Endothelial cell of umbilical vein (primary cell): ENCODE measurements at regions not wholly inside any gene's neighbourhood (a gene's known extent, or its start where the extent isn't known, plus 50 kb on each side); places are given as distances from the start of the nearest gene placed in this dataset.

Experiments
- BruUV-seq: library from RNA; stranded (reverse); fragments of 400-500 nt; replicated peaks from 2 replicates; lab custom pipeline; 2021; lab: Mats Ljungman, UMichigan
- CTCF ChIA-PET: fragments of 300-600, 350-600 bp; sonication (Branson Sonifier 250); formaldehyde crosslinking; loops from one replicate; lab custom pipeline; 2021; ENCODE audit warnings: antibody characterized with exemption, inconsistent platforms; lab: Charles Lee
- POLR2A ChIA-PET: fragments of 300-600, 350-600 bp; sonication (Branson Sonifier 250); formaldehyde crosslinking; loops from one replicate; lab custom pipeline; 2021; ENCODE audit warnings: antibody characterized with exemption, inconsistent platforms; lab: Charles Lee
- DNase-seq: peaks from one replicate; pipeline ENCODE4 v3.0.0-alpha.2; 2011; ENCODE audit warnings: low read depth, low spot score
- FAIRE-seq: peaks from 2 replicates; lab custom pipeline; 2011; peaks lifted over from hg19 to GRCh38; lab: Jason Lieb, UNC
- H2AFZ ChIP-seq: 2 replicates; pipeline ENCODE4 v1.6.0; 2012; ENCODE audit warnings: low read depth, low read length, control low read depth, inconsistent platforms
- H3K27ac ChIP-seq: 2 replicates; pipeline ENCODE4 v1.5.1; 2011; ENCODE audit warnings: low read depth, mild to moderate bottlenecking, control low read depth, low read length, moderate library complexity; ENCODE audit not compliant: insufficient read depth
- H3K27me3 ChIP-seq, 2 experiments: 2 replicates each; pipeline versions ENCODE4 v1.6.0 to v1.6.1; 2011; ENCODE audit warnings: low read length in 2 of 2, mixed read lengths in 1 of 2; ENCODE audit not compliant: control insufficient read depth in 2 of 2, insufficient read depth in 2 of 2
- H3K36me3 ChIP-seq, 2 experiments: 2 replicates in 1 of 2; 3 replicates in 1 of 2; pipeline ENCODE4 v1.5.1; 2011; ENCODE audit warnings: low read length in 2 of 2, mild to moderate bottlenecking in 1 of 2, moderate library complexity in 1 of 2; ENCODE audit not compliant: control insufficient read depth in 2 of 2, insufficient read depth in 2 of 2; ENCODE audit errors: extremely low read depth in 1 of 2
- H3K4me1 ChIP-seq: 3 replicates; pipeline ENCODE4 v1.5.1; 2011; ENCODE audit warnings: mild to moderate bottlenecking, low read length; ENCODE audit not compliant: control insufficient read depth, insufficient read depth; ENCODE audit errors: extremely low read depth
- H3K4me2 ChIP-seq: 2 replicates; pipeline ENCODE4 v1.6.1; 2011; ENCODE audit warnings: low read length, control low read depth, mixed read lengths; ENCODE audit not compliant: insufficient read depth
- H3K4me3 ChIP-seq, 3 experiments: fragments of 200-600 bp in 1 of 3; sonication (generic), shearing (Covaris generic) in 1 of 3; replicated peaks in 1 of 3; 2 replicates each; pipeline ENCODE4 v1.5.1; 2011 to 2016; ENCODE audit warnings: control low read depth in 3 of 3, low read length in 3 of 3, mild to moderate bottlenecking in 2 of 3, inconsistent platforms in 1 of 3, low read depth in 1 of 3, moderate library complexity in 1 of 3; ENCODE audit not compliant: insufficient read depth in 1 of 3
- H3K79me2 ChIP-seq: 2 replicates; pipeline ENCODE4 v1.6.0; 2012; ENCODE audit warnings: low read length, inconsistent platforms; ENCODE audit not compliant: control insufficient read depth, insufficient read depth
- H3K9ac ChIP-seq: replicated peaks from 2 replicates; pipeline ENCODE3; 2011; ENCODE audit warnings: low read length, control low read depth; ENCODE audit not compliant: insufficient read depth; ENCODE audit errors: extremely low read depth
- H3K9me1 ChIP-seq: replicated peaks from 3 replicates; pipeline ENCODE4 v1.6.0; 2011; ENCODE audit warnings: mild to moderate bottlenecking, low read length; ENCODE audit not compliant: control insufficient read depth, insufficient read depth; ENCODE audit errors: extremely low read depth
- H3K9me3 ChIP-seq: replicated peaks from 2 replicates; pipeline ENCODE4 v1.5.1; 2012; ENCODE audit warnings: low read length, inconsistent platforms; ENCODE audit not compliant: control insufficient read depth, insufficient read depth
- H4K20me1 ChIP-seq: replicated peaks from 2 replicates; pipeline ENCODE3; 2011; ENCODE audit warnings: mild to moderate bottlenecking, low read length; ENCODE audit not compliant: control insufficient read depth, insufficient read depth; ENCODE audit errors: extremely low read depth
- CTCF ChIP-seq, 2 donors: IDR thresholded peaks; 1 replicate in 1 of 2; 2 replicates in 1 of 2; pipeline ENCODE4 v1.5.1; 2011; ENCODE audit warnings: low read length in 2 of 2, mild to moderate bottlenecking in 2 of 2, moderate library complexity in 2 of 2, control low read depth in 1 of 2, inconsistent platforms in 1 of 2, low read depth in 1 of 2; ENCODE audit not compliant: insufficient read depth in 1 of 2; ENCODE audit errors: extremely low read depth in 1 of 2
- EZH2 ChIP-seq: IDR thresholded peaks from 2 replicates; pipeline ENCODE4 v1.6.1; 2012; ENCODE audit warnings: borderline replicate concordance, low read depth, mild to moderate bottlenecking, moderate library complexity, low read length, inconsistent platforms; ENCODE audit not compliant: severe bottlenecking
- FOS ChIP-seq: IDR thresholded peaks from 2 replicates; pipeline ENCODE4 v1.6.1; 2011; ENCODE audit warnings: mild to moderate bottlenecking, low read length, moderate library complexity, borderline replicate concordance; ENCODE audit not compliant: insufficient read depth
- GATA2 ChIP-seq: IDR thresholded peaks from 2 replicates; pipeline ENCODE4 v1.7.0; 2011; ENCODE audit warnings: low read depth, mild to moderate bottlenecking, moderate library complexity, mixed read lengths, low read length; ENCODE audit not compliant: insufficient read length, insufficient read depth
- JUN ChIP-seq: IDR thresholded peaks from 2 replicates; pipeline ENCODE4 v1.6.1; 2011; ENCODE audit warnings: borderline replicate concordance, low read depth; ENCODE audit not compliant: insufficient read length, insufficient read depth
- MAX ChIP-seq: IDR thresholded peaks from 2 replicates; pipeline ENCODE4 v1.6.1; 2011; ENCODE audit not compliant: insufficient read depth, insufficient read length
- MYC ChIP-seq: IDR thresholded peaks from one replicate; pipeline ENCODE4 v1.6.1; 2011; ENCODE audit warnings: mild to moderate bottlenecking, low read depth, low read length
- dilution Hi-C: fragments of 300-500 bp; cut with MboI; formaldehyde crosslinking; loops from one replicate; pipeline ENCODE4 v1.15.0; 2019; ENCODE audit warnings: low sequenced_read_pairs; ENCODE audit not compliant: extremely low pct_ligation_motif_present
- intact Hi-C: fragments of 100-400 bp; cut with micrococcal nuclease; formaldehyde crosslinking; loops from one replicate; pipeline ENCODE4 v1.10.0; 2022

GRCh38 chr15:89002281-89002761 lies 85.9 kb upstream of the ABHD2 start:
- BruUV-seq: no TSS peak
- no peaks in the 10 kb centered on the region for H3K27me3 ChIP-seq
- DNase-seq (no peak), FAIRE-seq (no peak)
- no peaks in the 10 kb centered on the region for H3K9me3 ChIP-seq
- no peak overlapping the region for H2AFZ ChIP-seq
- POLR2A ChIA-PET: no interaction called here
- H3K9me1 ChIP-seq: no peaks in the 10 kb centered on the region
- H3K79me2 ChIP-seq: no peaks in the 10 kb centered on the region
- H3K4me1 ChIP-seq: no peaks in the 10 kb centered on the region
- dilution Hi-C loops (no loop called here), intact Hi-C loops (no loop called here)
- CTCF ChIA-PET: interaction anchor here (0.7 to 2.5 kb wide), 3 partner anchors 16 to 123 kb away, joined by 4 to 35 read pairs (median 4); no protein-coding TSS in a partner anchor
- H3K27ac ChIP-seq: no peak overlapping the region
- H4K20me1 ChIP-seq: no peaks in the 10 kb centered on the region
- no peak overlapping the region for H3K4me2 ChIP-seq
- no peak overlapping the region for H3K9ac ChIP-seq
- H3K36me3 ChIP-seq: no peaks in the 10 kb centered on the region
- no peak overlapping the region for H3K4me3 ChIP-seq
- no peak for TF ChIP-seq CTCF (IDR thresholded peaks at IDR 0.05; ENCODE audit: extremely low read depth in 1 of 2, insufficient read depth in 1 of 2, low read depth in 1 of 2, low read length in 2 of 2)
- TF ChIP-seq GATA2: no peak
- no peak for TF ChIP-seq JUN
- no peak for TF ChIP-seq FOS
- TF ChIP-seq MYC: no peak
- TF ChIP-seq EZH2: no peak
- no peak for TF ChIP-seq MAX
